IMR-90 (cell line): ENCODE measurements at regions not wholly inside any gene's neighbourhood (a gene's known extent, or its start where the extent isn't known, plus 50 kb on each side); places are given as distances from the start of the nearest gene placed in this dataset.
A peak's percentile ranks its signal among the peaks of the same experiment; 100 is the strongest.

Source experiments
- ATAC-seq: fragments of 200-7000 bp; cut with Tn5 transposase; 2 replicates; pipeline ENCODE4 v1.9.1; 2020; ENCODE audit warnings: low read depth, mild to moderate bottlenecking, moderate library complexity
- BruUV-seq: library from RNA; stranded (reverse); fragments of 400-500 nt; replicated peaks from 2 replicates; lab custom pipeline; 2021; lab: Mats Ljungman, UMichigan
- CTCF ChIA-PET: fragments of 300-600 bp; formaldehyde crosslinking; extraction: SDS; loops from one replicate; lab custom pipeline; 2021; ENCODE audit warnings: antibody characterized with exemption; lab: Yijun Ruan, JAX
- POLR2A ChIA-PET: fragments of 300-600 bp; sonication (Branson Sonifier 250); formaldehyde crosslinking; loops from one replicate; lab custom pipeline; 2022; ENCODE audit warnings: antibody characterized with exemption; ENCODE audit not compliant: unreplicated experiment; lab: Charles Lee
- DNase-seq: peaks from one replicate; pipeline ENCODE4 v3.0.0; 2013
- H2AFZ ChIP-seq: replicated peaks from 2 replicates; pipeline ENCODE3; 2013; ENCODE audit warnings: low read length, mild to moderate bottlenecking; ENCODE audit not compliant: poor library complexity
- H2AK5ac ChIP-seq: 2 replicates; pipeline ENCODE4 v1.6.1; 2013; ENCODE audit warnings: low read depth, low read length, inconsistent platforms
- H2AK9ac ChIP-seq: replicated peaks from 2 replicates; pipeline ENCODE3; 2013; ENCODE audit warnings: mild to moderate bottlenecking, low read depth, low read length, moderate library complexity; ENCODE audit not compliant: poor library complexity
- H2BK120ac ChIP-seq: 2 replicates; pipeline ENCODE4 v1.6.1; 2013; ENCODE audit warnings: low read depth, low read length, inconsistent platforms
- H2BK15ac ChIP-seq: 3 replicates; pipeline ENCODE4 v1.6.1; 2013; ENCODE audit warnings: low read depth, low read length, inconsistent platforms
- H2BK20ac ChIP-seq: 2 replicates; pipeline ENCODE4 v1.6.1; 2013; ENCODE audit warnings: low read depth, mild to moderate bottlenecking, inconsistent platforms, low read length, moderate library complexity
- H2BK5ac ChIP-seq: 2 replicates; pipeline ENCODE4 v1.6.1; 2013; ENCODE audit warnings: mild to moderate bottlenecking, low read depth, low read length, inconsistent platforms; ENCODE audit not compliant: poor library complexity, severe bottlenecking
- H3K14ac ChIP-seq: replicated peaks from 2 replicates; pipeline ENCODE4 v1.6.1; 2013; ENCODE audit warnings: low read depth, low read length, inconsistent platforms
- H3K18ac ChIP-seq: 2 replicates; pipeline ENCODE4 v1.6.1; 2013; ENCODE audit warnings: low read depth, low read length, control low read depth
- H3K23ac ChIP-seq: 2 replicates; pipeline ENCODE4 v1.6.1; 2013; ENCODE audit warnings: low read depth, low read length, inconsistent platforms
- H3K27ac ChIP-seq: 2 replicates; pipeline ENCODE4 v1.5.1; 2013; ENCODE audit warnings: mild to moderate bottlenecking, control low read depth, low read length; ENCODE audit not compliant: insufficient read depth
- H3K27me3 ChIP-seq: 2 replicates; pipeline ENCODE4 v1.6.1; 2013; ENCODE audit warnings: low read length; ENCODE audit not compliant: control insufficient read depth, insufficient read depth
- H3K36me3 ChIP-seq: 2 replicates; pipeline ENCODE4 v1.6.1; 2013; ENCODE audit warnings: low read length, mixed read lengths; ENCODE audit not compliant: control insufficient read depth, insufficient read depth
- H3K4ac ChIP-seq: 2 replicates; pipeline ENCODE4 v1.6.1; 2013; ENCODE audit warnings: low read depth, low read length, inconsistent platforms
- H3K4me1 ChIP-seq: 2 replicates; pipeline ENCODE4 v1.6.1; 2013; ENCODE audit warnings: low read length, mixed read lengths; ENCODE audit not compliant: control insufficient read depth, insufficient read depth
- H3K4me2 ChIP-seq: 2 replicates; pipeline ENCODE4 v1.6.1; 2013; ENCODE audit warnings: low read depth, mild to moderate bottlenecking, control low read depth, low read length, moderate library complexity
- H3K4me3 ChIP-seq: 2 replicates; pipeline ENCODE4 v1.5.1; 2013; ENCODE audit warnings: low read depth, mild to moderate bottlenecking, control low read depth, low read length, moderate library complexity; ENCODE audit not compliant: insufficient read depth
- H3K56ac ChIP-seq: 2 replicates; pipeline ENCODE4 v1.6.1; 2013; ENCODE audit warnings: low read length, inconsistent platforms; ENCODE audit not compliant: insufficient read depth; ENCODE audit errors: extremely low read depth
- H3K79me1 ChIP-seq, 2 experiments: 2 replicates each; pipeline ENCODE4 v1.6.1; 2013; ENCODE audit warnings: low read length in 2 of 2, inconsistent platforms in 1 of 2, low read depth in 1 of 2
- H3K9ac ChIP-seq: 2 replicates; pipeline ENCODE4 v1.6.1; 2013; ENCODE audit warnings: low read depth, low read length, control low read depth
- H3K9me1 ChIP-seq: 2 replicates; pipeline ENCODE4 v1.6.1; 2013; ENCODE audit warnings: low read length, inconsistent platforms; ENCODE audit not compliant: insufficient read depth
- H3K9me3 ChIP-seq: 2 replicates; pipeline ENCODE4 v1.6.1; 2013; ENCODE audit warnings: low read length; ENCODE audit not compliant: control insufficient read depth, insufficient read depth
- H4K20me1 ChIP-seq: 2 replicates; pipeline ENCODE4 v1.6.1; 2013; ENCODE audit warnings: low read length, inconsistent platforms; ENCODE audit not compliant: insufficient read depth
- H4K5ac ChIP-seq: 2 replicates; pipeline ENCODE4 v1.6.1; 2013; ENCODE audit warnings: mild to moderate bottlenecking, low read depth, low read length, control low read depth
- H4K8ac ChIP-seq, 2 experiments: 2 replicates each; pipeline ENCODE4 v1.6.1; 2013; ENCODE audit warnings: low read depth in 2 of 2, low read length in 2 of 2, control low read depth in 1 of 2, inconsistent platforms in 1 of 2
- H4K91ac ChIP-seq: 2 replicates; pipeline ENCODE4 v1.6.1; 2013; ENCODE audit warnings: low read depth, low read length, inconsistent platforms; ENCODE audit not compliant: insufficient read depth
- CEBPB ChIP-seq: IDR thresholded peaks from 2 replicates; pipeline ENCODE4 v1.6.1; 2012; ENCODE audit warnings: low read depth, low read length, improper control_type of control experiment
- FOS ChIP-seq: fragments of 150-350 bp; IDR thresholded peaks from 2 replicates; pipeline ENCODE4 v1.6.1; 2016; ENCODE audit warnings: low read depth, low read length
- MAFK ChIP-seq: IDR thresholded peaks from 2 replicates; pipeline ENCODE4 v1.6.1; 2012; ENCODE audit warnings: low read depth, low read length, improper control_type of control experiment
- NFE2L2 ChIP-seq: fragments of 150-350 bp; IDR thresholded peaks from 2 replicates; pipeline ENCODE4 v1.6.1; 2016; ENCODE audit warnings: low read depth, mild to moderate bottlenecking, low read length
- POLR2A ChIP-seq: IDR thresholded peaks from 2 replicates; pipeline ENCODE4 v1.6.1; 2012; ENCODE audit warnings: mild to moderate bottlenecking, low read depth, low read length
- RCOR1 ChIP-seq: IDR thresholded peaks from 2 replicates; pipeline ENCODE4 v1.6.1; 2012; ENCODE audit warnings: mild to moderate bottlenecking, low read length, improper control_type of control experiment; ENCODE audit not compliant: insufficient replicate concordance
- RFX5 ChIP-seq: IDR thresholded peaks from 2 replicates; pipeline ENCODE4 v1.8.0; 2012; ENCODE audit warnings: low read depth, mild to moderate bottlenecking, low read length, moderate library complexity
- USF2 ChIP-seq: fragments of 150-350 bp; IDR thresholded peaks from 2 replicates; pipeline ENCODE4 v1.6.1; 2017; ENCODE audit warnings: mild to moderate bottlenecking, antibody characterized with exemption, low read length, low read depth
- WGBS, 2 experiments: methylation state at CpG; one replicate each; pipeline versions ENCODE4 v1.1.5 to v1.1.7; 2013; ENCODE audit warnings: missing lambda C conversion rate in 2 of 2; ENCODE audit not compliant: insufficient read length in 1 of 2; ENCODE audit errors: extremely low coverage in 2 of 2; 5-methylcytosine and 5-hydroxymethylcytosine counted together
- dilution Hi-C: fragments of 300-500 bp; cut with HindIII; formaldehyde crosslinking; loops from one replicate; pipeline ENCODE4 v1.14.3; 2018; ENCODE audit warnings: low sequenced_read_pairs; ENCODE audit not compliant: unreplicated experiment
- in situ Hi-C: fragments of 300-500 bp; cut with MboI; formaldehyde crosslinking; loops from 3 replicates; pipeline ENCODE4 v1.14.3; 2019; ENCODE audit warnings: low sequenced_read_pairs, inconsistent platforms, mixed read lengths
- intact Hi-C: fragments of 100-400 bp; cut with micrococcal nuclease; formaldehyde crosslinking; loops from 2 replicates; pipeline ENCODE4 v1.10.0; 2022

- peak overlapping the region; percentile 92 for H3K18ac ChIP-seq
- dilution Hi-C loops (no loop called here), in situ Hi-C loops (no loop called here), intact Hi-C loops (loop anchor here (1.0 kb wide), 1 partner anchor 19 kb away; no protein-coding TSS in a partner anchor)
- no peaks in the 10 kb centered on the region for H3K36me3 ChIP-seq
- H4K91ac ChIP-seq, result peak overlapping the region; percentile 92
- peak; percentile 95 for TF ChIP-seq NFE2L2
- peak; percentile 48 for TF ChIP-seq MAFK
- peak; percentile 63 for TF ChIP-seq RCOR1
- TF ChIP-seq FOS, result peak; percentile 85
- 0 out of 2 replicates have a peak, but pooled peaks have one; percentile 0 for TF ChIP-seq CEBPB
- no peak for TF ChIP-seq USF2
- TF ChIP-seq RFX5, result no peak
- no peak for TF ChIP-seq POLR2A
- peaks cover 3% of the 10 kb centered on the region; the same call in 1 of the 2 replicates for H3K9me3 ChIP-seq
- peak overlapping the region; percentile 94 for H2BK20ac ChIP-seq
- peak overlapping the region; percentile 96 for H3K14ac ChIP-seq
- H3K27me3 ChIP-seq, result no peaks in the 10 kb centered on the region
- no peaks in the 10 kb centered on the region for H3K79me1 ChIP-seq
- H3K4me1 ChIP-seq, result peaks cover 8% of the 10 kb centered on the region
- peak overlapping the region; percentile 73 for H2AK9ac ChIP-seq
- ChIA-PET POLR2A (no interaction called here), CTCF (interaction anchor here (1.3 kb wide), 1 partner anchor 31 kb away, joined by 3 read pairs; no protein-coding TSS in a partner anchor)
- no peaks in the 10 kb centered on the region for H3K9me1 ChIP-seq
- peak overlapping the region; percentile 95 for H4K5ac ChIP-seq
- ATAC-seq (peak; percentile 93), DNase-seq (peak; percentile 91)
- peak overlapping the region; percentile 99 for H2BK120ac ChIP-seq
- peak overlapping the region; percentile 36; the same call in 2 of the 3 replicates for H2BK15ac ChIP-seq
- H3K27ac ChIP-seq, result peak overlapping the region; percentile 79
- H2AK5ac ChIP-seq, result peak overlapping the region; percentile 62; the same call in 1 of the 2 replicates
- peak overlapping the region; percentile 90 for H2BK5ac ChIP-seq
- H2AFZ ChIP-seq, result peak overlapping the region; percentile 84
- peak overlapping the region; percentile 55; the same call in 1 of the 2 replicates for H3K9ac ChIP-seq
- H3K56ac ChIP-seq, result peak overlapping the region; percentile 77; the same call in 1 of the 2 replicates
- WGBS, 2 experiments, result 83% methylated on average over 4 of the region's 7 CpGs; no CpG with 5 or more reads in 1 of the 2 experiments
- peak overlapping the region; percentile 88 for H3K4ac ChIP-seq
- BruUV-seq, result no TSS peak
- no peaks in the 10 kb centered on the region for H4K20me1 ChIP-seq
- H3K4me2 ChIP-seq, result peak overlapping the region; percentile 46
- H3K4me3 ChIP-seq, result no peak overlapping the region
- peak overlapping the region; percentile 89 for H3K23ac ChIP-seq
- H4K8ac ChIP-seq, result peak overlapping the region; percentile 32 to 89; a peak in 3 of 4 replicates
These were observed 59.9 kb upstream of the ZSWIM5 start for GRCh38 chr1:45266151-45266801.
